ENCODE measurements at regions not wholly inside any gene's neighbourhood (a gene's known extent, or its start where the extent isn't known, plus 50 kb on each side); places are given as distances from the start of the nearest gene placed in this dataset.
A peak's percentile ranks its signal among the peaks of the same experiment; 100 is the strongest.

- TF ChIP-seq PRDM2 (tag by site-specific recombination; IDR thresholded peaks at IDR 0.05; ENCODE audit: borderline replicate concordance) (no peak), ZNF221 (tag by site-specific recombination; IDR thresholded peaks at IDR 0.05; ENCODE audit: borderline replicate concordance) (no peak), ZNF174 (tag by site-specific recombination; IDR thresholded peaks at IDR 0.05) (no peak), ZNF747 (tag by site-specific recombination; IDR thresholded peaks at IDR 0.05) (no peak), ZNF433 (tag by site-specific recombination; IDR thresholded peaks at IDR 0.05; ENCODE audit: low read depth) (no peak), ZNF354C (tag by site-specific recombination; IDR thresholded peaks at IDR 0.05; ENCODE audit: borderline replicate concordance, low read depth) (no peak), SCRT2 (tag by site-specific recombination; IDR thresholded peaks at IDR 0.05) (peak; percentile 84), ZNF274 (IDR thresholded peaks at IDR 0.05; ENCODE audit: low read length) (no peak), ZNF274 (tag by site-specific recombination; IDR thresholded peaks at IDR 0.05; ENCODE audit: borderline replicate concordance) (no peak), ZNF138 (tag by site-specific recombination; IDR thresholded peaks at IDR 0.05; ENCODE audit: borderline replicate concordance) (no peak), GLIS1 (tag by site-specific recombination; IDR thresholded peaks at IDR 0.05) (peak; percentile 9; the same call in 1 of the 2 replicates), BCL11A (tag by site-specific recombination; IDR thresholded peaks at IDR 0.05; ENCODE audit: low read depth) (no peak), ZNF600 (tag by site-specific recombination; IDR thresholded peaks at IDR 0.05) (no peak), ZNF292 (tag by site-specific recombination; IDR thresholded peaks at IDR 0.05; ENCODE audit: borderline replicate concordance, low read depth) (no peak), ZNF302 (tag by site-specific recombination; IDR thresholded peaks at IDR 0.05; ENCODE audit: low read depth) (no peak), INSM2 (tag by site-specific recombination; IDR thresholded peaks at IDR 0.05) (no peak), PRDM1 (tag by site-specific recombination; IDR thresholded peaks at IDR 0.05) (no peak), GLI2 (tag by site-specific recombination; IDR thresholded peaks at IDR 0.05; ENCODE audit: borderline replicate concordance, low read depth) (no peak), ZNF324 (tag by site-specific recombination; IDR thresholded peaks at IDR 0.05) (no peak), ZNF211 (tag by site-specific recombination; IDR thresholded peaks at IDR 0.05; ENCODE audit: low read depth) (no peak), ZNF621 (tag by site-specific recombination; IDR thresholded peaks at IDR 0.05) (no peak), ZNF785 (tag by site-specific recombination; IDR thresholded peaks at IDR 0.05) (no peak), AEBP2 (tag by site-specific recombination; IDR thresholded peaks at IDR 0.05; ENCODE audit: borderline replicate concordance) (no peak), ZSCAN4 (tag by site-specific recombination; IDR thresholded peaks at IDR 0.05) (no peak), ZNF660 (tag by site-specific recombination; IDR thresholded peaks at IDR 0.05) (no peak), ZNF155 (tag by site-specific recombination; IDR thresholded peaks at IDR 0.05) (no peak), ZNF449 (tag by site-specific recombination; IDR thresholded peaks at IDR 0.05) (no peak), ZNF571 (tag by site-specific recombination; IDR thresholded peaks at IDR 0.05) (no peak)
These were observed 71.7 kb upstream of the RAP1B start (continued) for GRCh38 chr12:68538726-68539614.

All from HEK293 (cell line).